22Rv1 (cell line): ENCODE measurements at regions not wholly inside any gene's neighbourhood (a gene's known extent, or its start where the extent isn't known, plus 50 kb on each side); places are given as distances from the start of the nearest gene placed in this dataset.

Experiments used
- H3K27ac ChIP-seq: fragments of 450-650 bp; 2 replicates; pipeline ENCODE4 v1.5.1; 2017
- CTCF ChIP-seq: fragments of 450-650 bp; IDR thresholded peaks from 2 replicates; pipeline ENCODE4 v1.5.1; 2017; ENCODE audit warnings: mild to moderate bottlenecking
- ZFX ChIP-seq: fragments of 450-650 bp; IDR thresholded peaks from 2 replicates; pipeline ENCODE4 v1.6.1; 2017; ENCODE audit warnings: antibody characterized with exemption, borderline replicate concordance

GRCh38 chr1:219050086-219050821, 123.4 kb upstream of the LYPLAL1 start:
- no peak overlapping the region for H3K27ac ChIP-seq
- TF ChIP-seq CTCF (no peak), ZFX (no peak)

GRCh38 chr1:219050822-219051125, 122.9 kb upstream of the LYPLAL1 start:
- TF ChIP-seq CTCF (no peak), ZFX (no peak)
- no peak overlapping the region for H3K27ac ChIP-seq

GRCh38 chr1:219051547-219051946, 122.1 kb upstream of the LYPLAL1 start:
- no peak overlapping the region for H3K27ac ChIP-seq
- no peak for TF ChIP-seq ZFX
- TF ChIP-seq CTCF, result no peak

- TF ChIP-seq ZFX (no peak), CTCF (no peak)
- no peak overlapping the region for H3K27ac ChIP-seq
Measured at GRCh38 chr1:219058891-219059820, 114.5 kb upstream of the LYPLAL1 start.

GRCh38 chr1:219060798-219061197, 112.9 kb upstream of the LYPLAL1 start:
- H3K27ac ChIP-seq, result no peak overlapping the region
- TF ChIP-seq ZFX, result no peak
- no peak for TF ChIP-seq CTCF

- TF ChIP-seq CTCF (no peak), ZFX (no peak)
- H3K27ac ChIP-seq, result no peak overlapping the region
Measured at GRCh38 chr1:219062161-219062560, 111.5 kb upstream of the LYPLAL1 start.

- no peak overlapping the region for H3K27ac ChIP-seq
- TF ChIP-seq CTCF (no peak), ZFX (no peak)
Measured at GRCh38 chr1:219066098-219066497, 107.6 kb upstream of the LYPLAL1 start.
